ENCODE measurements at regions not wholly inside any gene's neighbourhood (a gene's known extent, or its start where the extent isn't known, plus 50 kb on each side); places are given as distances from the start of the nearest gene placed in this dataset.

DNA sequence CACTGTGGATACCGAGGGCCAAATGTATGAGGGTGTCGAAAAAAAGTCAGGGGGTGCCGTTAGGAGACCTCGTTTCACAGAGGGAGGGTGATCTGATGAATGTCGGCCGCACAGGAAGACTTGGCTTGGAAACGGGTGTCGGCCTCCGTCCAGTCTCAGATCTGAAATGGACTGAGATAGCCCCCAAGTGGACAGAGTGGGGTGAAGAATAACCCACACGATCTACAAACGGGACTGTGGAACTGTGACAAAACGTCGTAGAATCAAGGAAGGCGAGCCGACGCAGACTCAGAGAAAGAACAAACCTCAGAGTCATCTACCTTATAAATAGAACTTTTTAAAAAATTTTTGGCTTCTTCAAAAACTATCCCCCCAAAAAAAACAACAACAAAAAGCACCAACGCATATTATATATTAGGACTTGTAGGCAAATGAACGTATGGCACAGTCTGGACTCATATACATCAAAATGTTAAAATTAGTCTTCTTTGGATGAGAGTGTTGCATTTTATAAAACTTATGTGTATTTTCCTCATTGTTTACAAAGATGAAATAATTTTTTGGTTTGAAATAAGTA lies 63.8 kb upstream of the IRF2 start (continued):
- TF ChIP-seq, protein P1, sequence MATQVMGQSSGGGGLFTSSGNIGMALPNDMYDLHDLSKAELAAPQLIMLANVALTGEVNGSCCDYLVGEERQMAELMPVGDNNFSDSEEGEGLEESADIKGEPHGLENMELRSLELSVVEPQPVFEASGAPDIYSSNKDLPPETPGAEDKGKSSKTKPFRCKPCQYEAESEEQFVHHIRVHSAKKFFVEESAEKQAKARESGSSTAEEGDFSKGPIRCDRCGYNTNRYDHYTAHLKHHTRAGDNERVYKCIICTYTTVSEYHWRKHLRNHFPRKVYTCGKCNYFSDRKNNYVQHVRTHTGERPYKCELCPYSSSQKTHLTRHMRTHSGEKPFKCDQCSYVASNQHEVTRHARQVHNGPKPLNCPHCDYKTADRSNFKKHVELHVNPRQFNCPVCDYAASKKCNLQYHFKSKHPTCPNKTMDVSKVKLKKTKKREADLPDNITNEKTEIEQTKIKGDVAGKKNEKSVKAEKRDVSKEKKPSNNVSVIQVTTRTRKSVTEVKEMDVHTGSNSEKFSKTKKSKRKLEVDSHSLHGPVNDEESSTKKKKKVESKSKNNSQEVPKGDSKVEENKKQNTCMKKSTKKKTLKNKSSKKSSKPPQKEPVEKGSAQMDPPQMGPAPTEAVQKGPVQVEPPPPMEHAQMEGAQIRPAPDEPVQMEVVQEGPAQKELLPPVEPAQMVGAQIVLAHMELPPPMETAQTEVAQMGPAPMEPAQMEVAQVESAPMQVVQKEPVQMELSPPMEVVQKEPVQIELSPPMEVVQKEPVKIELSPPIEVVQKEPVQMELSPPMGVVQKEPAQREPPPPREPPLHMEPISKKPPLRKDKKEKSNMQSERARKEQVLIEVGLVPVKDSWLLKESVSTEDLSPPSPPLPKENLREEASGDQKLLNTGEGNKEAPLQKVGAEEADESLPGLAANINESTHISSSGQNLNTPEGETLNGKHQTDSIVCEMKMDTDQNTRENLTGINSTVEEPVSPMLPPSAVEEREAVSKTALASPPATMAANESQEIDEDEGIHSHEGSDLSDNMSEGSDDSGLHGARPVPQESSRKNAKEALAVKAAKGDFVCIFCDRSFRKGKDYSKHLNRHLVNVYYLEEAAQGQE (IDR thresholded peaks at IDR 0.05): no peak
- TF ChIP-seq FOXA2 (IDR thresholded peaks at IDR 0.05): no peak
- TF ChIP-seq TAF1 (conservative IDR thresholded peaks at IDR 0.05): peak; percentile 40
- TF ChIP-seq FOXA1 (IDR thresholded peaks at IDR 0.05): no peak
- TF ChIP-seq HNF4A (conservative IDR thresholded peaks at IDR 0.05): peak; percentile 45 to 68

DNA sequence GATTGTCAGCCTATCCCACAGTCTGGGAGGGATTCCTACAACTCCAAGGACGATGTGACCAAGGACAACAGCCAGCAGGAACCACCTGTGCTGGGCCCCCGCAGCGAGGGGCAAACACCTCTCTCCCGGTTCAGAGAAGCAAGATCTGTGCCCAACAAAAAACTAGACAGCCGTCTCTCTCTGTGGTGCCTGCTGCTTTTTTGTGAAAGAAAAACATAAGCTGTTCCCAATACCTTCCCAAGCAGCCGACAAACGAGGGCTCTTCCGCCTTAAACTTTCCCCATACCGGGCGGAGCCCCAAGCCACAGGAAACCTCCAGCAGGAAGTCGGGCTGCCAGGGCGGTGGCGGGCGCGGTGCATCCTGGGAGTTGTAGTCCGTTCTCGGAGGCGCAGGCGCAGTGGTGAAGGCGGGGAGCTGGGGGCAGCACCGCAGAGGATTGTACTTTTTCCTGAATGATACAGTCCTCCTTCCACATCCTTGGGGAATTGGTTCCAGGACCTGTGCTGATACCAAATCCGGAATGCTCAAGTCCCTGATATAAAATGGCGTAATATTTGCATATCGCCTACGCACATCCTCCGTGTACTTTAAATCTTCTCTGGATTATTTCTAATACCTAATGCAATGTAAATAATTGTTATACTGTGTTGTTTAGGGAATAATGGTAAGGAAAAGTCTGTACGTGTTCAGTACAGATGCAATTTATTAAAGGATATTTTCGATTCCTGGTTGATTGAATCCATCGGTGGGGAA lies 63.1 kb upstream of the IRF2 start:
- DNase-seq (ENCODE audit: low spot score): peak; percentile 99
- TF ChIP-seq RAD21 (IDR thresholded peaks at IDR 0.05) (peak in 1 of 2 donors; percentile 60), EGR1 (IDR thresholded peaks at IDR 0.05; ENCODE audit: low read depth in 2 of 2) (peak in 1 of 2 donors; percentile 9), TAF1 (conservative IDR thresholded peaks at IDR 0.05) (peak; percentile 62), FOXA2 (IDR thresholded peaks at IDR 0.05) (no peak), SP1 (IDR thresholded peaks at IDR 0.05) (peak; percentile 35), GABPA (IDR thresholded peaks at IDR 0.05 in 1 of 2, conservative IDR thresholded peaks at IDR 0.05 in 1 of 2) (peak; percentile 75 to 92), CTCF (IDR thresholded peaks at IDR 0.05; ENCODE audit: low read depth, low read length, missing input control) (no peak), ATF3 (IDR thresholded peaks at IDR 0.05) (peak; percentile 11), NR2F2 (IDR thresholded peaks at IDR 0.05) (peak; percentile 12), HNF4A (conservative IDR thresholded peaks at IDR 0.05) (no peak), RXRA (IDR thresholded peaks at IDR 0.05) (peak in 1 of 2 donors; percentile 12), FOXA1 (IDR thresholded peaks at IDR 0.05) (no peak), YY1 (IDR thresholded peaks at IDR 0.05) (peak; percentile 87), JUND (IDR thresholded peaks at IDR 0.05) (peak in 1 of 2 donors; percentile 8), ZBTB33 (IDR thresholded peaks at IDR 0.05) (peak; percentile 54)
- TF ChIP-seq, protein P1 (IDR thresholded peaks at IDR 0.05): peak; percentile 31
- TF ChIP-seq, protein P2, sequence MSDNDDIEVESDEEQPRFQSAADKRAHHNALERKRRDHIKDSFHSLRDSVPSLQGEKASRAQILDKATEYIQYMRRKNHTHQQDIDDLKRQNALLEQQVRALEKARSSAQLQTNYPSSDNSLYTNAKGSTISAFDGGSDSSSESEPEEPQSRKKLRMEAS (IDR thresholded peaks at IDR 0.05): peak; percentile 39
- H3K9ac ChIP-seq (ENCODE audit: low read depth in 1 of 2, low read length in 2 of 2): peak overlapping the region; percentile 96 to 99
- peaks cover 0 to 36% (median 9%) of the 10 kb centered on the region in 4 donors for H3K4me1 ChIP-seq (ENCODE audit: control insufficient read depth in 4 of 4, insufficient read depth in 4 of 4, low read length in 3 of 4)
- WGBS: under 1% methylated on average over 29 of the region's 29 CpGs
- H3K27ac ChIP-seq (ENCODE audit: low read depth in 1 of 2, low read length in 2 of 2): peak overlapping the region; percentile 88 to 98
- H3K4me3 ChIP-seq (ENCODE audit: low read depth in 1 of 3, low read length in 3 of 3): peak overlapping the region; percentile 74 to 96 (median 86)
- H3K36me3 ChIP-seq (ENCODE audit: control insufficient read depth in 4 of 4, insufficient read depth in 3 of 4, low read depth in 1 of 4, low read length in 3 of 4): peaks cover 0 to 2% (median 0%) of the 10 kb centered on the region in 4 donors
- H3K9me3 ChIP-seq (ENCODE audit: control insufficient read depth in 4 of 4, low read length in 3 of 4): no peaks in the 10 kb centered on the region
- no peaks in the 10 kb centered on the region for H3K27me3 ChIP-seq (ENCODE audit: control insufficient read depth in 4 of 4, insufficient read depth in 4 of 4, low read length in 3 of 4)

Measured in liver (tissue), 8 donors.